H9 (cell line): ENCODE measurements at regions not wholly inside any gene's neighbourhood (a gene's known extent, or its start where the extent isn't known, plus 50 kb on each side); places are given as distances from the start of the nearest gene placed in this dataset.

ENCODE experiments used
- DNase-seq: peaks from one replicate; pipeline ENCODE4 v3.0.0-alpha.2; 2017
- H2AFZ ChIP-seq: one replicate; pipeline ENCODE4 v1.6.1; 2013; ENCODE audit warnings: mild to moderate bottlenecking, low read length, control low read depth, moderate library complexity
- H2AK5ac ChIP-seq: 2 replicates; pipeline ENCODE4 v1.6.1; 2013; ENCODE audit warnings: low read length, control low read depth, mixed read lengths; ENCODE audit not compliant: insufficient read length
- H2BK120ac ChIP-seq: one replicate; pipeline ENCODE4 v1.6.1; 2013; ENCODE audit warnings: low read depth, mild to moderate bottlenecking, low read length, control low read depth, inconsistent platforms; ENCODE audit not compliant: poor library complexity, severe bottlenecking
- H2BK12ac ChIP-seq: 2 replicates; pipeline ENCODE4 v1.6.1; 2013; ENCODE audit warnings: low read length, control low read depth, mixed read lengths, low read depth; ENCODE audit not compliant: insufficient read length
- H2BK15ac ChIP-seq: 2 replicates; pipeline ENCODE4 v1.6.1; 2013; ENCODE audit warnings: low read depth, low read length, control low read depth
- H2BK20ac ChIP-seq: one replicate; pipeline ENCODE4 v1.6.1; 2013; ENCODE audit warnings: low read depth, mild to moderate bottlenecking, low read length, control low read depth, inconsistent platforms; ENCODE audit not compliant: poor library complexity, severe bottlenecking
- H2BK5ac ChIP-seq: 2 replicates; pipeline ENCODE4 v1.6.1; 2013; ENCODE audit warnings: low read length, control low read depth, mixed read lengths; ENCODE audit not compliant: insufficient read length
- H3K14ac ChIP-seq: 2 replicates; pipeline ENCODE4 v1.6.1; 2013; ENCODE audit warnings: low read length, control low read depth; ENCODE audit not compliant: insufficient read depth
- H3K18ac ChIP-seq: 2 replicates; pipeline ENCODE4 v1.6.1; 2013; ENCODE audit warnings: low read depth, mild to moderate bottlenecking, mixed read lengths, low read length, control low read depth; ENCODE audit not compliant: insufficient read length
- H3K23ac ChIP-seq: 2 replicates; pipeline ENCODE4 v1.6.1; 2013; ENCODE audit warnings: low read length, control low read depth, mixed read lengths, low read depth; ENCODE audit not compliant: insufficient read length
- H3K23me2 ChIP-seq: 2 replicates; pipeline ENCODE4 v1.6.1; 2013; ENCODE audit warnings: low read depth, mild to moderate bottlenecking, mixed read lengths, low read length, control low read depth; ENCODE audit not compliant: insufficient read length, poor library complexity, severe bottlenecking
- H3K27ac ChIP-seq: 2 replicates; pipeline ENCODE4 v1.5.1; 2013; ENCODE audit warnings: low read length, control low read depth, mixed read lengths, low read depth; ENCODE audit not compliant: insufficient read length
- H3K27me3 ChIP-seq: 2 replicates; pipeline ENCODE4 v1.6.1; 2013; ENCODE audit warnings: low read length, control low read depth, inconsistent platforms; ENCODE audit not compliant: insufficient read depth
- H3K4ac ChIP-seq: 2 replicates; pipeline ENCODE4 v1.6.1; 2013; ENCODE audit warnings: low read depth, mild to moderate bottlenecking, control low read depth, inconsistent platforms, low read length, moderate library complexity
- H3K4me1 ChIP-seq: 2 replicates; pipeline ENCODE4 v1.6.1; 2013; ENCODE audit warnings: low read length, control low read depth, inconsistent platforms; ENCODE audit not compliant: insufficient read depth
- H3K4me2 ChIP-seq: 2 replicates; pipeline ENCODE4 v1.6.1; 2013; ENCODE audit warnings: low read length, control low read depth, mixed read lengths; ENCODE audit not compliant: insufficient read length, insufficient read depth
- H3K56ac ChIP-seq: 2 replicates; pipeline ENCODE4 v1.6.1; 2013; ENCODE audit warnings: low read depth, mild to moderate bottlenecking, mixed read lengths, low read length, control low read depth; ENCODE audit not compliant: insufficient read length
- H3K79me1 ChIP-seq: 2 replicates; pipeline ENCODE4 v1.6.1; 2013; ENCODE audit warnings: low read depth, mild to moderate bottlenecking, moderate library complexity, low read length, control low read depth, inconsistent platforms; ENCODE audit not compliant: insufficient read depth, poor library complexity, severe bottlenecking
- H3K79me2 ChIP-seq: 2 replicates; pipeline ENCODE4 v1.6.1; 2013; ENCODE audit warnings: low read length, control low read depth, inconsistent platforms; ENCODE audit not compliant: insufficient read depth
- H3K9ac ChIP-seq: 2 replicates; pipeline ENCODE4 v1.6.1; 2013; ENCODE audit warnings: low read length, control low read depth, mixed read lengths; ENCODE audit not compliant: insufficient read length; ENCODE audit errors: extremely low read depth
- H3K9me3 ChIP-seq: one replicate; pipeline ENCODE4 v1.6.1; 2013; ENCODE audit warnings: low read depth, low read length, inconsistent platforms; ENCODE audit not compliant: control insufficient read depth
- H3T11ph ChIP-seq: one replicate; pipeline ENCODE4 v1.6.1; 2013; ENCODE audit warnings: mild to moderate bottlenecking, low read length, control low read depth, inconsistent platforms
- H4K20me1 ChIP-seq: one replicate; pipeline ENCODE4 v1.6.1; 2013; ENCODE audit not compliant: control insufficient read depth, insufficient read length, insufficient read depth
- H4K5ac ChIP-seq: 2 replicates; pipeline ENCODE4 v1.6.1; 2013; ENCODE audit warnings: low read depth, mild to moderate bottlenecking, mixed read lengths, low read length, control low read depth; ENCODE audit not compliant: insufficient read length
- H4K8ac ChIP-seq: replicated peaks from 2 replicates; pipeline ENCODE4 v1.6.1; 2013; ENCODE audit warnings: low read length, control low read depth, mixed read lengths, low read depth; ENCODE audit not compliant: insufficient read length
- H4K91ac ChIP-seq: 2 replicates; pipeline ENCODE4 v1.6.1; 2013; ENCODE audit warnings: low read depth, mild to moderate bottlenecking, moderate library complexity, mixed read lengths, low read length, control low read depth; ENCODE audit not compliant: insufficient read length
- H3K27ac Mint-ChIP-seq, 3 experiments: 2 replicates in 2 of 3; 3 replicates in 1 of 3; pipeline ENCODE4 v1.8.0; 2020 to 2021; ENCODE audit warnings: mixed read lengths in 3 of 3, mild to moderate bottlenecking in 1 of 3, moderate library complexity in 1 of 3
- H3K27me3 Mint-ChIP-seq: 2 replicates; pipeline ENCODE4 v1.8.0; 2021; ENCODE audit warnings: low read depth, mild to moderate bottlenecking, moderate library complexity, mixed read lengths
- H3K36me3 Mint-ChIP-seq, 3 experiments: 2 replicates in 2 of 3; 3 replicates in 1 of 3; pipeline ENCODE4 v1.8.0; 2020 to 2021; ENCODE audit warnings: low read depth in 3 of 3, mixed read lengths in 3 of 3; ENCODE audit not compliant: insufficient read depth in 1 of 3
- H3K4me1 Mint-ChIP-seq, 2 experiments: 2 replicates each; pipeline ENCODE4 v1.8.0; 2020; ENCODE audit warnings: mixed read lengths in 2 of 2
- H3K4me3 Mint-ChIP-seq, 2 experiments: 2 replicates in 1 of 2; 3 replicates in 1 of 2; pipeline ENCODE4 v1.8.0; 2020 to 2021; ENCODE audit warnings: mild to moderate bottlenecking in 2 of 2, mixed read lengths in 2 of 2, moderate library complexity in 1 of 2
- H3K9me3 Mint-ChIP-seq, 2 experiments: 2 replicates in 1 of 2; 3 replicates in 1 of 2; pipeline ENCODE4 v1.8.0; 2020; ENCODE audit warnings: mild to moderate bottlenecking in 2 of 2, mixed read lengths in 2 of 2, moderate library complexity in 1 of 2
- WGBS: extraction: QIAGEN DNeasy Blood & Tissue Kit; methylation state at CpG from one replicate; pipeline ENCODE4 v1.1.7; 2013; ENCODE audit warnings: missing lambda C conversion rate, low lambda C conversion rate, mixed read lengths; ENCODE audit not compliant: insufficient read length; ENCODE audit errors: extremely low coverage; 5-methylcytosine and 5-hydroxymethylcytosine counted together
- TF ChIP-seq, protein P1 (sequence below): fragments of 200-600 bp; sonication (generic); conservative IDR thresholded peaks from 3 replicates; pipeline ENCODE4 v1.8.0; 2021; ENCODE audit warnings: antibody characterized with exemption, mild to moderate bottlenecking

DNA sequence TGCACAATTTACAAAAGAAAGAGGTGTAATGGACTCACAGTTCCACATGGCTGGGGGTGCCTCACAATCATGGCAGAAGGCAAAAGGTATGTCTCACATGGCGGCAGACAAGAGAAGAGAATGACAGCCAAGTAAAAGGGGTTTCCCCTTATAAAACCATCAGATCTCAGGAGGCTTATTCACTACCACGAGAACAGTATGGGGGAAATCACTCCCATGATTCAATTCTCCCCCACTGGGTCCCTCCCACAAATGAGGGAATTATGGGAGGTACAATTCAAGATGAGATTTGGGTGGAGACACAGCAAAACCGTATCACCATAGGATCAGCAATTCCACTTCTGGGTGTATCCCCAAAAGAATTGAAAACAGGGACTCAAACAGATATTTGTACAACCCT, 97.5 kb upstream of the STX18 start:
- Histone ChIP-seq H3K23ac (no peak overlapping the region), H3K27ac (no peak overlapping the region), H2AK5ac (no peak overlapping the region), H3K79me2 (no peaks in the 10 kb centered on the region), H2BK12ac (no peak overlapping the region), H3K14ac (no peak overlapping the region), H3K4me1 (peaks cover 9% of the 10 kb centered on the region; the same call in 1 of the 2 replicates), H3T11ph (no peak overlapping the region), H3K23me2 (no peaks in the 10 kb centered on the region), H3K56ac (no peak overlapping the region), H4K91ac (no peak overlapping the region), H3K9me3 (no peaks in the 10 kb centered on the region), H4K8ac (no peak overlapping the region), H2BK15ac (no peak overlapping the region), H4K5ac (no peak overlapping the region), H3K18ac (no peak overlapping the region), H3K9ac (no peak overlapping the region), H2BK120ac (no peak overlapping the region), H3K27me3 (no peaks in the 10 kb centered on the region), H2BK5ac (no peak overlapping the region), H2AFZ (no peak overlapping the region), H3K79me1 (no peaks in the 10 kb centered on the region), H4K20me1 (no peaks in the 10 kb centered on the region), H3K4ac (no peak overlapping the region), H2BK20ac (no peak overlapping the region), H3K4me2 (no peak overlapping the region)
- Mint-ChIP-seq H3K4me3 (no peak overlapping the region), H3K27me3 (peaks cover 29% of the 10 kb centered on the region), H3K9me3 (peaks cover 0 to 4% of the 10 kb centered on the region in 2 experiments; a peak in 4 of 5 replicates), H3K36me3 (peaks cover 2 to 13% (median 5%) of the 10 kb centered on the region in 3 experiments; a peak in 6 of 7 replicates), H3K4me1 (peaks cover 35 to 41% of the 10 kb centered on the region in 2 experiments), H3K27ac (no peak overlapping the region)
- TF ChIP-seq, protein P1, sequence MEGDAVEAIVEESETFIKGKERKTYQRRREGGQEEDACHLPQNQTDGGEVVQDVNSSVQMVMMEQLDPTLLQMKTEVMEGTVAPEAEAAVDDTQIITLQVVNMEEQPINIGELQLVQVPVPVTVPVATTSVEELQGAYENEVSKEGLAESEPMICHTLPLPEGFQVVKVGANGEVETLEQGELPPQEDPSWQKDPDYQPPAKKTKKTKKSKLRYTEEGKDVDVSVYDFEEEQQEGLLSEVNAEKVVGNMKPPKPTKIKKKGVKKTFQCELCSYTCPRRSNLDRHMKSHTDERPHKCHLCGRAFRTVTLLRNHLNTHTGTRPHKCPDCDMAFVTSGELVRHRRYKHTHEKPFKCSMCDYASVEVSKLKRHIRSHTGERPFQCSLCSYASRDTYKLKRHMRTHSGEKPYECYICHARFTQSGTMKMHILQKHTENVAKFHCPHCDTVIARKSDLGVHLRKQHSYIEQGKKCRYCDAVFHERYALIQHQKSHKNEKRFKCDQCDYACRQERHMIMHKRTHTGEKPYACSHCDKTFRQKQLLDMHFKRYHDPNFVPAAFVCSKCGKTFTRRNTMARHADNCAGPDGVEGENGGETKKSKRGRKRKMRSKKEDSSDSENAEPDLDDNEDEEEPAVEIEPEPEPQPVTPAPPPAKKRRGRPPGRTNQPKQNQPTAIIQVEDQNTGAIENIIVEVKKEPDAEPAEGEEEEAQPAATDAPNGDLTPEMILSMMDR = no peak
- no CpG with 5 or more reads among the region's 3 CpGs for WGBS
- no peak for DNase-seq
